ENCODE measurements at regions not wholly inside any gene's neighbourhood (a gene's known extent, or its start where the extent isn't known, plus 50 kb on each side); places are given as distances from the start of the nearest gene placed in this dataset.

GRCh38 chr2:136242100-136242499 is 124.2 kb upstream of the CXCR4 start:
- 92% methylated on average over 4 of the region's 4 CpGs for WGBS (ENCODE audit: insufficient coverage, insufficient replicate concordance, low lambda C conversion rate, missing lambda C conversion rate)
- H3K4me3 ChIP-seq = no peak overlapping the region
- BruUV-seq (replicated peaks) = no TSS peak
- H3K27ac ChIP-seq (ENCODE audit: control insufficient read depth, insufficient read depth) = no peak overlapping the region
- CTCF ChIA-PET = no interaction called here
- no peaks in the 10 kb centered on the region for H3K27me3 ChIP-seq (replicated peaks in 1 of 2; ENCODE audit: control insufficient read depth in 2 of 2, insufficient read depth in 2 of 2, low read length in 1 of 2)
- POLR2A ChIA-PET = interaction anchor here (0.7 to 1.5 kb wide), 4 partner anchors 10 to 110 kb away, joined by 3 to 5 read pairs (median 4); no protein-coding TSS in a partner anchor
- no peaks in the 10 kb centered on the region for H3K36me3 ChIP-seq (ENCODE audit: control insufficient read depth in 2 of 2, insufficient read depth in 2 of 2, low read length in 1 of 2)
- in situ Hi-C loops (cut with MboI) = no loop called here
- SMC1A ChIA-PET (ENCODE audit: uncharacterized antibody, unreplicated experiment) = interaction anchor here (0.8 to 5.6 kb wide), 9 partner anchors 9 to 185 kb away, joined by 3 to 51 read pairs (median 4); no protein-coding TSS in a partner anchor
- FAIRE-seq (no peak), ATAC-seq (no peak), DNase-seq (ENCODE audit: low read depth, low spot score) (no peak)
- no peak overlapping the region for H2AFZ ChIP-seq (ENCODE audit: control insufficient read depth, low read depth, low read length)
- H3K4me2 ChIP-seq (ENCODE audit: control insufficient read depth, insufficient read depth) = no peak overlapping the region
- H3K9ac ChIP-seq (ENCODE audit: control insufficient read depth, insufficient read depth, low read length) = no peak overlapping the region
- H3K4me1 ChIP-seq (ENCODE audit: control insufficient read depth, insufficient read depth, low read length) = peaks cover 21% of the 10 kb centered on the region
- no peaks in the 10 kb centered on the region for H4K20me1 ChIP-seq (ENCODE audit: control insufficient read depth, insufficient read depth)
- no peaks in the 10 kb centered on the region for H3K9me3 ChIP-seq (replicated peaks; ENCODE audit: control insufficient read depth, insufficient read depth, low read length)
- TF ChIP-seq SIN3A (IDR thresholded peaks at IDR 0.05; ENCODE audit: low read depth, low read length) = no peak
- TF ChIP-seq NFXL1 (IDR thresholded peaks at IDR 0.05; ENCODE audit: borderline replicate concordance) = no peak
- no peak for TF ChIP-seq HDAC2 (IDR thresholded peaks at IDR 0.05)
- TF ChIP-seq FOS (IDR thresholded peaks at IDR 0.05; ENCODE audit: borderline replicate concordance, extremely low read depth, insufficient read length) = no peak
- no peak for TF ChIP-seq NR2F1 (conservative IDR thresholded peaks at IDR 0.05)
- no peak for TF ChIP-seq NBN (IDR thresholded peaks at IDR 0.05)
- TF ChIP-seq ZBTB33 (IDR thresholded peaks at IDR 0.05) = no peak
- intact Hi-C loops (cut with micrococcal nuclease; ENCODE audit: unreplicated experiment) = no loop called here
- RAD21 ChIA-PET (ENCODE audit: unreplicated experiment) = interaction anchor here (1.0 to 6.6 kb wide), 5 partner anchors 13 to 187 kb away, joined by 3 to 57 read pairs (median 5); no protein-coding TSS in a partner anchor
- no peaks in the 10 kb centered on the region for H3K79me2 ChIP-seq (ENCODE audit: control insufficient read depth, insufficient read depth, low read length)

All from GM12878 (cell line).